IPS DF 6.9 (cell line): ENCODE measurements at regions not wholly inside any gene's neighbourhood (a gene's known extent, or its start where the extent isn't known, plus 50 kb on each side); places are given as distances from the start of the nearest gene placed in this dataset.
"Not testable (repeated sequence)": the region's sequence is repeated elsewhere in the genome, so short reads cannot be mapped to it uniquely, and the experiment has no call there.

ENCODE experiments used
- DNase-seq: peaks from one replicate; pipeline ENCODE4 v3.0.0-alpha.2; 2013; ENCODE audit warnings: low read depth, low spot score
- H3K27ac ChIP-seq: one replicate; pipeline ENCODE4 v1.5.1; 2013; ENCODE audit warnings: low read length, control low read depth
- H3K27me3 ChIP-seq: 2 replicates; pipeline ENCODE4 v1.6.1; 2013; ENCODE audit warnings: mild to moderate bottlenecking, low read length; ENCODE audit not compliant: control insufficient read depth, insufficient read depth
- H3K36me3 ChIP-seq: 2 replicates; pipeline ENCODE4 v1.6.1; 2013; ENCODE audit warnings: low read length; ENCODE audit not compliant: control insufficient read depth, insufficient read depth
- H3K4me1 ChIP-seq: 2 replicates; pipeline ENCODE4 v1.6.1; 2013; ENCODE audit warnings: low read length; ENCODE audit not compliant: control insufficient read depth, insufficient read depth
- H3K4me3 ChIP-seq: 2 replicates; pipeline ENCODE4 v1.5.1; 2013; ENCODE audit warnings: mild to moderate bottlenecking, low read length
- H3K9me3 ChIP-seq: 2 replicates; pipeline ENCODE4 v1.6.1; 2013; ENCODE audit warnings: low read length, inconsistent platforms; ENCODE audit not compliant: control insufficient read depth, insufficient read depth
- WGBS: extraction: QIAGEN DNeasy Blood & Tissue Kit; methylation state at CpG from one replicate; pipeline ENCODE4 v1.1.7; 2013; ENCODE audit warnings: mixed read lengths, missing lambda C conversion rate; ENCODE audit not compliant: insufficient read length, insufficient coverage; 5-methylcytosine and 5-hydroxymethylcytosine counted together

GRCh38 chr4:79247695-79248394 lies 78.0 kb downstream of the NAA11 start:
- H3K9me3 ChIP-seq, result no peaks in the 10 kb centered on the region
- WGBS, result no CpG with 5 or more reads among the region's 6 CpGs
- no peak overlapping the region for H3K4me3 ChIP-seq
- DNase-seq, result no peak
- no peaks in the 10 kb centered on the region for H3K27me3 ChIP-seq
- no peak overlapping the region for H3K27ac ChIP-seq
- no peaks in the 10 kb centered on the region for H3K36me3 ChIP-seq
- H3K4me1 ChIP-seq, result no peaks in the 10 kb centered on the region

- not testable (repeated sequence) for H3K36me3 ChIP-seq, DNase-seq, H3K4me3 ChIP-seq, H3K27me3 ChIP-seq, H3K27ac ChIP-seq, H3K9me3 ChIP-seq, H3K4me1 ChIP-seq
- WGBS, result no CpG with 5 or more reads among the region's 44 CpGs
Observed at GRCh38 chr4:79245200-79245940, 80.5 kb downstream of the NAA11 start.

- H3K27me3 ChIP-seq, result no peaks in the 10 kb centered on the region
- WGBS, result no CpG with 5 or more reads among the region's 3 CpGs
- no peaks in the 10 kb centered on the region for H3K4me1 ChIP-seq
- H3K27ac ChIP-seq, result no peak overlapping the region
- no peaks in the 10 kb centered on the region for H3K9me3 ChIP-seq
- no peaks in the 10 kb centered on the region for H3K36me3 ChIP-seq
- H3K4me3 ChIP-seq, result no peak overlapping the region
- DNase-seq, result peak; percentile 20
Observed at GRCh38 chr4:79241846-79242245, 84.0 kb downstream of the NAA11 start.

GRCh38 chr4:79237851-79238250 lies 88.0 kb downstream of the NAA11 start:
- WGBS, result no CpG with 5 or more reads among the region's 2 CpGs
- no peak for DNase-seq

DNA sequence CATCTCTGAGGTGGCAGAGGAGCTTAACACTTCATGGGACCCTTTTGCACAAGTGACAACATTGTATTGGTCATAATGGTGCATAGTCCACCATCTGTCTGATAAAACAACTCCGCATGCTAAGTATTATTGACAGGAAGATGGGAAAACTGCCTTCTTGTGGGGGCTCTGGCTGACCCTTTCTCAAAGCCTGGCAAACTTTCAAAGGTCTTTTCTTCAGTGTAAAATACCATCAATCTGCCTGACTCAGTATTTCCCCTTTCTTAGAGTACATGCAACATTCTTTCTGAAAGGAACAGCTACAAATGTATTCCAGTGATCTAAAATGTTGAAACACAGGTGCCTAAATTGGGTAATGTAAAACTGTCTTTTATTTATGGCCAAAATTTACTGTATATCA lies 89.1 kb downstream of the NAA11 start:
- no CpG with 5 or more reads among the region's 1 CpG for WGBS
- no peaks in the 10 kb centered on the region for H3K36me3 ChIP-seq
- H3K4me1 ChIP-seq, result no peaks in the 10 kb centered on the region
- no peak for DNase-seq
- no peaks in the 10 kb centered on the region for H3K9me3 ChIP-seq
- H3K4me3 ChIP-seq, result no peak overlapping the region
- no peaks in the 10 kb centered on the region for H3K27me3 ChIP-seq
- H3K27ac ChIP-seq, result no peak overlapping the region

More at GRCh38 chr4:79237851-79238250, 88.0 kb downstream of the NAA11 start:
- Histone ChIP-seq H3K4me1 (no peaks in the 10 kb centered on the region), H3K4me3 (no peak overlapping the region), H3K27ac (no peak overlapping the region), H3K27me3 (no peaks in the 10 kb centered on the region), H3K9me3 (no peaks in the 10 kb centered on the region), H3K36me3 (no peaks in the 10 kb centered on the region)

- no CpG with 5 or more reads among the region's 4 CpGs for whole genome bisulfite sequencing
- H3K4me1 ChIP-seq, result no peaks in the 10 kb centered on the region
- no peaks in the 10 kb centered on the region for H3K36me3 ChIP-seq
- H3K4me3 ChIP-seq, result no peak overlapping the region
- no peaks in the 10 kb centered on the region for H3K27me3 ChIP-seq
- H3K9me3 ChIP-seq, result no peaks in the 10 kb centered on the region
- no peak overlapping the region for H3K27ac ChIP-seq
- DNase-seq, result no peak
Observed at GRCh38 chr4:79235095-79235494, 90.8 kb downstream of the NAA11 start.

- no CpG with 5 or more reads among the region's 2 CpGs for WGBS
- no peak for DNase-seq
- Histone ChIP-seq H3K4me1 (no peaks in the 10 kb centered on the region), H3K36me3 (no peaks in the 10 kb centered on the region), H3K9me3 (no peaks in the 10 kb centered on the region), H3K4me3 (no peak overlapping the region), H3K27ac (no peak overlapping the region), H3K27me3 (no peaks in the 10 kb centered on the region)
Observed at GRCh38 chr4:79233820-79234219, 92.0 kb downstream of the NAA11 start.

GRCh38 chr4:79232540-79232939 lies 93.3 kb downstream of the NAA11 start:
- Histone ChIP-seq H3K27ac (no peak overlapping the region), H3K4me3 (no peak overlapping the region), H3K27me3 (no peaks in the 10 kb centered on the region), H3K4me1 (no peaks in the 10 kb centered on the region), H3K36me3 (no peaks in the 10 kb centered on the region), H3K9me3 (no peaks in the 10 kb centered on the region)
- DNase-seq, result no peak

GRCh38 chr4:79227860-79228259 lies 98.0 kb downstream of the NAA11 start:
- no peak for DNase-seq
- Histone ChIP-seq H3K9me3 (no peaks in the 10 kb centered on the region), H3K4me1 (no peaks in the 10 kb centered on the region), H3K36me3 (no peaks in the 10 kb centered on the region), H3K4me3 (no peak overlapping the region), H3K27me3 (no peaks in the 10 kb centered on the region), H3K27ac (no peak overlapping the region)
- no CpG with 5 or more reads among the region's 2 CpGs for WGBS

DNA sequence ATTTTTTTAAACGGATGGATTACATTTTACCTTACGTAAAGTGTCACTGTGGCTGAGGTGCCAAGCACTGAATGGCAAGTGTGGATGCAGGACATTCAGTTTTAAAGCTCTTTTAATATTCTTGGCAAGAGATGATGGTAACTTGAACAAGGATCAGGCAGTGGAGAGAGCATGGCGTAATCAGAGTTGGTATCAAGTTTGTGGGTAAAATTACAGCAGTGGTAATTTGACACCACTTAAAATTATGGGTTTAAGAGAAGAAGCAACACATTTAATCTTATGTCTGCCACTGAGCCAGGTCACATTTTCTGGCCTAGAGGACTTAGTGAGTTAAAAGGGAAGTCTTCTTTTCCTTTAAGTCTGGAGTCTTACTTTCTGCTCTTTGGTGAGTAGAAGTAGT lies 100.5 kb downstream of the NAA11 start:
- DNase-seq, result no peak
- Histone ChIP-seq H3K27ac (no peak overlapping the region), H3K9me3 (no peaks in the 10 kb centered on the region), H3K36me3 (no peaks in the 10 kb centered on the region), H3K27me3 (no peaks in the 10 kb centered on the region), H3K4me3 (no peak overlapping the region), H3K4me1 (no peaks in the 10 kb centered on the region)
- no CpG with 5 or more reads among the region's 3 CpGs for WGBS

DNA sequence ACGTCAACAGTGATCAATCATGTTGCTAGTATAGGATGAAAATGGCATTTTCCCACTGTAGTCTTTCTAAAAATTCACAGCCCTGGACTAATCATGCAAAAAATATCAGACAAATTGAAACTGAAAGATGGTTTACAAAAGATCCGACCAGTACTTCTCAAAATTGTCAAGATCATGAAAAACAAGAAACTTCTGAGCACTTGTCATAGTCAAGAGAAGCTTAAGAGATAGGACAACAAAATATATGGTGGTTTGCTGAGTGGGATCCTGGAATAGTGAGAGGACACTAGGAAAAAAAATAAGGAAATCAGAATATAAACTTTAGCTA lies 101.1 kb downstream of the NAA11 start:
- Histone ChIP-seq H3K27ac (no peak overlapping the region), H3K9me3 (no peaks in the 10 kb centered on the region), H3K4me3 (no peak overlapping the region), H3K4me1 (no peaks in the 10 kb centered on the region), H3K36me3 (no peaks in the 10 kb centered on the region), H3K27me3 (no peaks in the 10 kb centered on the region)
- no CpG with 5 or more reads among the region's 2 CpGs for WGBS
- DNase-seq, result no peak
